ENCODE measurements at regions not wholly inside any gene's neighbourhood (a gene's known extent, or its start where the extent isn't known, plus 50 kb on each side); places are given as distances from the start of the nearest gene placed in this dataset.

GRCh38 chr10:127797339-127797738 lies 60.4 kb downstream of the FOXI2 start:
- Mint-ChIP-seq H3K36me3 (ENCODE audit: insufficient read depth, unreplicated experiment) (no peaks in the 10 kb centered on the region), H3K9me3 (ENCODE audit: unreplicated experiment) (no peaks in the 10 kb centered on the region), H3K4me1 (ENCODE audit: insufficient read depth, unreplicated experiment) (no peaks in the 10 kb centered on the region), H3K27ac (ENCODE audit: low read depth, unreplicated experiment) (no peak overlapping the region), H3K4me3 (ENCODE audit: unreplicated experiment) (no peak overlapping the region), H3K27me3 (ENCODE audit: insufficient read depth, unreplicated experiment) (peaks cover 22% of the 10 kb centered on the region)
- POLR2A ChIA-PET: no interaction called here
- no TSS peak for BruUV-seq (replicated peaks)
- no peak for TF ChIP-seq CTCF (IDR thresholded peaks at IDR 0.05; ENCODE audit: unreplicated experiment)
- CTCF ChIA-PET: no interaction called here
- no peak for DNase-seq (ENCODE audit: unreplicated experiment)
- intact Hi-C loops (cut with micrococcal nuclease): no loop called here

GRCh38 chr10:127798111-127798510 lies 61.1 kb downstream of the FOXI2 start:
- ChIA-PET CTCF (no interaction called here), POLR2A (no interaction called here)
- BruUV-seq (replicated peaks): no TSS peak
- DNase-seq (ENCODE audit: unreplicated experiment): no peak
- H3K27me3 Mint-ChIP-seq (ENCODE audit: insufficient read depth, unreplicated experiment): peaks cover 22% of the 10 kb centered on the region
- TF ChIP-seq CTCF (IDR thresholded peaks at IDR 0.05; ENCODE audit: unreplicated experiment): no peak
- H3K4me3 Mint-ChIP-seq (ENCODE audit: unreplicated experiment): no peak overlapping the region
- intact Hi-C loops (cut with micrococcal nuclease): no loop called here
- H3K36me3 Mint-ChIP-seq (ENCODE audit: insufficient read depth, unreplicated experiment): no peaks in the 10 kb centered on the region
- H3K27ac Mint-ChIP-seq (ENCODE audit: low read depth, unreplicated experiment): no peak overlapping the region
- H3K4me1 Mint-ChIP-seq (ENCODE audit: insufficient read depth, unreplicated experiment): no peaks in the 10 kb centered on the region
- H3K9me3 Mint-ChIP-seq (ENCODE audit: unreplicated experiment): no peaks in the 10 kb centered on the region

GRCh38 chr10:127801302-127801701 lies 64.3 kb downstream of the FOXI2 start:
- no TSS peak for BruUV-seq (replicated peaks)
- Mint-ChIP-seq H3K4me3 (ENCODE audit: unreplicated experiment) (no peak overlapping the region), H3K27me3 (ENCODE audit: insufficient read depth, unreplicated experiment) (peaks cover 32% of the 10 kb centered on the region), H3K36me3 (ENCODE audit: insufficient read depth, unreplicated experiment) (no peaks in the 10 kb centered on the region), H3K9me3 (ENCODE audit: unreplicated experiment) (no peaks in the 10 kb centered on the region), H3K27ac (ENCODE audit: low read depth, unreplicated experiment) (no peak overlapping the region), H3K4me1 (ENCODE audit: insufficient read depth, unreplicated experiment) (no peaks in the 10 kb centered on the region)
- ChIA-PET POLR2A (no interaction called here), CTCF (interaction anchor here (0.7 kb wide), 1 partner anchor 9 kb away, joined by 3 read pairs; no protein-coding TSS in a partner anchor)
- TF ChIP-seq CTCF (IDR thresholded peaks at IDR 0.05; ENCODE audit: unreplicated experiment): no peak
- DNase-seq (ENCODE audit: unreplicated experiment): no peak
- intact Hi-C loops (cut with micrococcal nuclease): no loop called here

- Mint-ChIP-seq H3K27me3 (ENCODE audit: insufficient read depth, unreplicated experiment) (peaks cover 45% of the 10 kb centered on the region), H3K4me3 (ENCODE audit: unreplicated experiment) (no peak overlapping the region), H3K36me3 (ENCODE audit: insufficient read depth, unreplicated experiment) (no peaks in the 10 kb centered on the region), H3K4me1 (ENCODE audit: insufficient read depth, unreplicated experiment) (no peaks in the 10 kb centered on the region), H3K9me3 (ENCODE audit: unreplicated experiment) (no peaks in the 10 kb centered on the region), H3K27ac (ENCODE audit: low read depth, unreplicated experiment) (no peak overlapping the region)
- intact Hi-C loops (cut with micrococcal nuclease): no loop called here
- no peak for DNase-seq (ENCODE audit: unreplicated experiment)
- BruUV-seq (replicated peaks): no TSS peak
- no peak for TF ChIP-seq CTCF (IDR thresholded peaks at IDR 0.05; ENCODE audit: unreplicated experiment)
- CTCF ChIA-PET: interaction anchor here (0.5 to 1.0 kb wide), 2 partner anchors 85 to 106 kb away, joined by 3 to 5 read pairs; no protein-coding TSS in a partner anchor
- POLR2A ChIA-PET: no interaction called here
Observed at GRCh38 chr10:127802531-127803095, 65.6 kb downstream of the FOXI2 start.
